ENCODE measurements at regions not wholly inside any gene's neighbourhood (a gene's known extent, or its start where the extent isn't known, plus 50 kb on each side); places are given as distances from the start of the nearest gene placed in this dataset.

DNA sequence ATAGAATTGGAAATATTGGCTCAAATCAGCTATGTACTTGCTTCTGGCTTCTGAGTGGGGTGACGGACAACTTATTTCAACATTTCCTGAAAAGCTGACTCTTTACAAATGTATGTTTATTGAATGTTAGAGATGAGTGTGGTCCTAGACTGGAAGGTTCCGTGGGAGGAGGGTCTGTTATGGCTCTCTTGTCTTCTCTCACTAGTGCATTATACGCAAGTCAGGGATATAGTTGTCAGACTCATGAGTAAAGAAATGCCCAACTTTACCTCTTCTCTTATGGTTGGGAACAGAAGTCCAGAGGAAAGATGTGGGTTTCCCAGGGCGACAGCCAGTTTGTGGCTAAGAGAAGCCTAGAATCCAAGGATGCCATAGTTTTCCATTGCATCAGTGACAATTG is 839.3 kb upstream of the WWC1 start:
- H3K4me3 ChIP-seq (ENCODE audit: low read length): no peak overlapping the region
- TF ChIP-seq, protein P1, sequence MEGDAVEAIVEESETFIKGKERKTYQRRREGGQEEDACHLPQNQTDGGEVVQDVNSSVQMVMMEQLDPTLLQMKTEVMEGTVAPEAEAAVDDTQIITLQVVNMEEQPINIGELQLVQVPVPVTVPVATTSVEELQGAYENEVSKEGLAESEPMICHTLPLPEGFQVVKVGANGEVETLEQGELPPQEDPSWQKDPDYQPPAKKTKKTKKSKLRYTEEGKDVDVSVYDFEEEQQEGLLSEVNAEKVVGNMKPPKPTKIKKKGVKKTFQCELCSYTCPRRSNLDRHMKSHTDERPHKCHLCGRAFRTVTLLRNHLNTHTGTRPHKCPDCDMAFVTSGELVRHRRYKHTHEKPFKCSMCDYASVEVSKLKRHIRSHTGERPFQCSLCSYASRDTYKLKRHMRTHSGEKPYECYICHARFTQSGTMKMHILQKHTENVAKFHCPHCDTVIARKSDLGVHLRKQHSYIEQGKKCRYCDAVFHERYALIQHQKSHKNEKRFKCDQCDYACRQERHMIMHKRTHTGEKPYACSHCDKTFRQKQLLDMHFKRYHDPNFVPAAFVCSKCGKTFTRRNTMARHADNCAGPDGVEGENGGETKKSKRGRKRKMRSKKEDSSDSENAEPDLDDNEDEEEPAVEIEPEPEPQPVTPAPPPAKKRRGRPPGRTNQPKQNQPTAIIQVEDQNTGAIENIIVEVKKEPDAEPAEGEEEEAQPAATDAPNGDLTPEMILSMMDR (conservative IDR thresholded peaks at IDR 0.05; ENCODE audit: low read depth, low read length): no peak
- no peak for DNase-seq (ENCODE audit: low read depth)

DNA sequence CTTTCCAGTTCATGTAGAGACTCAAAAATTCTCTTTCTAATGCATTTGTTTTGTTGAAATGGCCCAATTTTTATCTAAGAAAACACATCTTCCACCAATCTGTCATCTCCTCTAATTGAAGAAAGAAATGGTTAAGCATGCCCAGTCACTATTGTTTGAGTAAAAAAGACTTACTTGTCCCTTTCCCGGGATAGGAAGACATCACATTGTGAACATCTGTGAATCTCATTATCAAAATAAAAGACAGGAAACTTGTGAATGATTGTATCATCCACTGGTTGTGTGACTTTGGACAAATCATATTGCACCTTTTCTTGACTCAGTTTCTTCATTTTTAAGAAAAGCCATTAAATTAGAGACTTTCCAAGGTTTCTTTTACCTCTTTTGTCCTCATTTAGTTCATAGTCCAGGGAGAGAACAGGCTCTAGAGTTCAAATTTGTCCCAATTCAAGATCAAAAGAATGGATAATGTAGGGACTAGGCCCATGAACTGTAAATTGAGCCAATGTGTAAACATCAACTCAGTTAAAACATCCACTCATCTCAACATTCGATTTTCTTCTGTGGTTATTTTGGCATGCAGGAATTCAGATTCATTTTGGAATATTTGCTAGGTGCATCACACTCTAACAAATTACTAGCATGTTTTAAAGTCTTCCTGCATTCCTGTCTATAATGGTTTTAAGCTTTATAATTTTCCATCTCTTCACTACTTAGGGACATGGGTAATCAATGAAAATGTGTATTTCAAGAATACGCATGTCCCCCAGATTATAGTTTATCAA is 838.0 kb upstream of the WWC1 start:
- TF ChIP-seq, protein P1 (conservative IDR thresholded peaks at IDR 0.05; ENCODE audit: low read depth, low read length): no peak
- no peak for DNase-seq (ENCODE audit: low read depth)
- H3K4me3 ChIP-seq (ENCODE audit: low read length): no peak overlapping the region

DNA sequence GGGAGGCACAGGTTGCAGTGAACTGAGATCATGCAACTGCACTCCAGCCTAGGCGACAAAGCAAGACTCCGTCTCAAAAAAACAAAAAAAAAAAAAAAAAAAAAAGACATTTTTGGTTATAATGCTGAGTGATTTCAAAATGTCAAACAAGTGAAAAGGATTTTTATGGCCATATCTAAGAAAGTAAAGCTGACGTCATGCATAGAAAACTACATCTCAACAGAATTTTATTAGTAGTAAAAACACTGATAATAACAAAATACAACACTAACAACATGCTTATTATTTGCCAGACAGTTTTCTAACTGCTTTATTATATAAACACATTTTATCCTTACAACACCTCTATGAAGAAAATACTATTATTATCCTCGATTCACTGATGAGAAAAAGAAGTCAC is 833.0 kb upstream of the WWC1 start:
- TF ChIP-seq, protein P1 (conservative IDR thresholded peaks at IDR 0.05; ENCODE audit: low read depth, low read length): no peak
- H3K4me3 ChIP-seq (ENCODE audit: low read length): no peak overlapping the region
- DNase-seq (ENCODE audit: low read depth): no peak

DNA sequence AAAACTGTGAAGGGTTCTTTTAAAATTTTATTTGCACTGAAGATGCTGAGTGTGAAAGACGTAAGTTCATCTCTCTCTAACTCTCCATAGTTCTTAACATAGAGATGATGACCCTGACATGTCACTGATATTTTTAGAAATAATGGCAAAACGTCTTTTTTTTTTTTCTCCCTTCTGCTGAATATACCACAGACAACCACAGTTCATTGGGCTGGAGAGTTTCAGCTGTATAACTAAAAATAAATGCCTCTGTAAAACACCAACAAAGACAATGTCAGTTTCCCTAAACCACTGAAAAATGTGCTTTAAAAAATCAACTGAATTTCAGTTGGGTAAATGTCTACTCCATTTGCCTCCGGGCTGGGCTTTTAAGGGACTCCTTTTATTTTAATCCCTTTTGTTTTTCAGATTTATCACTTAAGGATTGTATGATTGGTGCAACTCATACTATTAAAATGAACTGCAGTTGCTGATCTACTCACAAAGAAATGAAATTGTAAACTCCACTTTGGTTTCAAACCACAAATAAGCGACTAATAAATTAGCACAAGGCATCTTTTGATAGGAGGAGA is 830.9 kb upstream of the WWC1 start:
- no peak for DNase-seq (ENCODE audit: low read depth)
- TF ChIP-seq, protein P1 (conservative IDR thresholded peaks at IDR 0.05; ENCODE audit: low read depth, low read length): no peak
- no peak overlapping the region for H3K4me3 ChIP-seq (ENCODE audit: low read length)

DNA sequence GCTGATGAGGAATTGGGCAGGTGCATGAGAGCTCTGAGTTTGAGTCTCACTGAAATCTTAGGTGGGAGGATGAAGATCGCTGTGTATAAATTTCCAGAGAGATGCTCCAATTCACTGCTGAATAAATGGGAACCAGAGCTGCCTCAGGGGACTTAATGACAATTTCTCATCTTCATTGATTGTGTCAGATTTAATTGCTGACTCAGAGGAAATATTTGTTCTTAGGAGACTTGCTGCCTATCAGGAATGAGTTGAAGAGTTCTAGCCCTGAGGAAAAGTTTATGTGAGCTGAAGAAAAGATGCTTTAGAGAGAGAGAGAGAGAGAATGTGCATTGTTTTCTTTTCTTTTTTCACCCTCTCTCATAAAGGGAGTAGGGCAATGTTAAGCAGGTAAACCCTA is 827.5 kb upstream of the WWC1 start:
- H3K4me3 ChIP-seq (ENCODE audit: low read length): no peak overlapping the region
- TF ChIP-seq, protein P1 (conservative IDR thresholded peaks at IDR 0.05; ENCODE audit: low read depth, low read length): no peak
- DNase-seq (ENCODE audit: low read depth): no peak

DNA sequence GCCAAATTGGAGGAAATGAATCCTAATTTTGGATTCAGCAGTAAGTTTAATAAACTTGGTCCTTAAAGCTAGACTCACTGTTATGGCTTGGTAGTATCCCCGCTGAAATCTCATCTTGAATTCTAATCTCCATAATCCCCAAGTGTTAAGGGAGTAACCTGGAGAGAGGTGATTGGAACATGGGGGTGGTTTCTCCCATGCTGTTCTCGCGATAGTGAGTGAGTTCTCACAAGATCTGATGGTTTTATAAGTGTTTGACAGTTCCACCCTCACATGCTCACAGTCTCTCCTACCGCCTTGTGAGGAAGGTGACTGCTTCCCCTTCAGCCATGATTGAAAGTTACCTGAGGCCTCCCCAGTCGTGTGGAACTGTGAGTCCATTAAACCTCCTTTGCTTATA is 824.5 kb upstream of the WWC1 start:
- no peak overlapping the region for H3K4me3 ChIP-seq (ENCODE audit: low read length)
- DNase-seq (ENCODE audit: low read depth): no peak
- TF ChIP-seq, protein P1 (conservative IDR thresholded peaks at IDR 0.05; ENCODE audit: low read depth, low read length): no peak

DNA sequence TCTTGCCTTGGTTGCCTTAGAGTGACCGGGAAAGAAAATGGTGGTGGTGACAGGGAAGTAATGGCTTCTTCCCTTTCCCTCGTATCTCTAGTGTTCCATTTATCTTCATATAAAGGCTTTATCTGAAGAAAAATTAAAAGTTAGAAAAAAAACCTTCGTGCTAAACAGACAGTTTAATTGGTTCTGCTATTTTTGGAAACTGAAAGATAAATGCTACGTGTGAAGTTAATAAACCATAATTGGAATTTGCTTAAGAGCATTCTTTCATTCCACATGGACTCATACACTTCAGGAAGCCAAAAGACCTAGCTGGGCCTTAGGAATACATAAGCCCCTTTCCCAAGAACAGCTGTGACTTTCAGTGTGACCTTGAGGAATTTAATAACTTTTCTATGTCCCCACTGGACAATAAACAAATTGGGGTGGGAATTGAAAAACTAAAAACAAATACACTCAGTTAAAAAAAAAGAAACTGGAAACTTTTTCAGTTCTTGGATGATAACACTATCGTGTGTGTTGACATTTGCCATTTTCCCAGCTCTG is 818.8 kb upstream of the WWC1 start:
- TF ChIP-seq, protein P1 (conservative IDR thresholded peaks at IDR 0.05; ENCODE audit: low read depth, low read length): no peak
- DNase-seq (ENCODE audit: low read depth): no peak
- no peak overlapping the region for H3K4me3 ChIP-seq (ENCODE audit: low read length)
